OCI-LY7 (cell line): ENCODE measurements at regions not wholly inside any gene's neighbourhood (a gene's known extent, or its start where the extent isn't known, plus 50 kb on each side); places are given as distances from the start of the nearest gene placed in this dataset.
"Not testable (repeated sequence)": the region's sequence is repeated elsewhere in the genome, so short reads cannot be mapped to it uniquely, and the experiment has no call there.

Source experiments
- BruUV-seq: library from RNA; stranded (reverse); fragments of 400-500 nt; replicated peaks from 2 replicates; lab custom pipeline; 2021; lab: Mats Ljungman, UMichigan
- CTCF ChIA-PET: fragments of 300-600 bp; sonication (Branson Sonifier 250); formaldehyde crosslinking; loops from one replicate; lab custom pipeline; 2022; ENCODE audit warnings: antibody characterized with exemption; ENCODE audit not compliant: unreplicated experiment; lab: Charles Lee
- POLR2A ChIA-PET: fragments of 300-600 bp; sonication (Branson Sonifier 250); formaldehyde crosslinking; loops from one replicate; lab custom pipeline; 2022; ENCODE audit warnings: antibody characterized with exemption; lab: Charles Lee
- DNase-seq: peaks from one replicate; pipeline ENCODE4 v3.0.0-alpha.2; 2015; ENCODE audit warnings: low spot score
- H2AFZ ChIP-seq: fragments of 200-600 bp; sonication (generic), shearing (Covaris generic); 2 replicates; pipeline ENCODE4 v1.6.1; 2014; ENCODE audit warnings: mild to moderate bottlenecking, antibody characterized with exemption, low read length, moderate library complexity
- H3K27ac ChIP-seq: fragments of 200-600 bp; sonication (generic); 2 replicates; pipeline ENCODE4 v1.5.1; 2014; ENCODE audit warnings: mixed run types, low read depth, mild to moderate bottlenecking, moderate library complexity, low read length, inconsistent platforms; ENCODE audit not compliant: poor library complexity, severe bottlenecking
- H3K36me3 ChIP-seq: fragments of 200-600 bp; sonication (generic); 2 replicates; pipeline ENCODE4 v1.6.1; 2014; ENCODE audit warnings: mild to moderate bottlenecking, antibody characterized with exemption, low read length, moderate library complexity, mixed read lengths; ENCODE audit not compliant: insufficient read depth
- H3K4me1 ChIP-seq: fragments of 200-600 bp; sonication (generic); 2 replicates; pipeline ENCODE4 v1.5.1; 2014; ENCODE audit warnings: mild to moderate bottlenecking, low read length; ENCODE audit not compliant: insufficient read depth, poor library complexity, severe bottlenecking
- H3K4me2 ChIP-seq: fragments of 200-600 bp; sonication (generic); 2 replicates; pipeline ENCODE4 v1.6.1; 2014; ENCODE audit warnings: mild to moderate bottlenecking, low read length
- H3K4me3 ChIP-seq: fragments of 200-600 bp; sonication (generic); 2 replicates; pipeline ENCODE4 v1.5.1; 2014; ENCODE audit warnings: mild to moderate bottlenecking, low read depth, low read length; ENCODE audit not compliant: poor library complexity, severe bottlenecking
- H3K79me2 ChIP-seq: fragments of 200-600 bp; sonication (generic); 2 replicates; pipeline ENCODE4 v1.6.1; 2016; ENCODE audit warnings: low read depth, mild to moderate bottlenecking, low read length, moderate library complexity, mixed read lengths; ENCODE audit not compliant: insufficient read depth
- H3K9me2 ChIP-seq: fragments of 200-600 bp; sonication (generic); 2 replicates; pipeline ENCODE4 v1.6.1; 2016; ENCODE audit warnings: mild to moderate bottlenecking, low read length, mixed read lengths; ENCODE audit not compliant: insufficient read depth
- H3K9me3 ChIP-seq: fragments of 200-600 bp; sonication (generic); 2 replicates; pipeline ENCODE4 v1.6.1; 2014; ENCODE audit warnings: mild to moderate bottlenecking, mixed run types, low read length, mixed read lengths
- H4K20me1 ChIP-seq: fragments of 200-600 bp; sonication (generic); 2 replicates; pipeline ENCODE4 v1.6.1; 2014; ENCODE audit warnings: mild to moderate bottlenecking, antibody characterized with exemption, low read length, moderate library complexity, mixed read lengths; ENCODE audit not compliant: insufficient read depth
- EZH2phosphoT487 ChIP-seq: fragments of 200-600 bp; sonication (generic); IDR thresholded peaks from 2 replicates; pipeline ENCODE4 v1.6.1; 2018; ENCODE audit warnings: low read depth, borderline replicate concordance, mild to moderate bottlenecking, mixed run types, antibody characterized with exemption, low read length, moderate library complexity, mixed read lengths
- intact Hi-C: fragments of 100-400 bp; cut with micrococcal nuclease; formaldehyde crosslinking; loops from one replicate; pipeline ENCODE4 v1.10.0; 2022; ENCODE audit not compliant: unreplicated experiment
- TF ChIP-seq, protein P1 (sequence below): fragments of 200-600 bp; sonication (generic); conservative IDR thresholded peaks from 2 replicates; pipeline ENCODE4 v1.5.1; 2014; ENCODE audit warnings: mild to moderate bottlenecking, antibody characterized with exemption, low read length, moderate library complexity, mixed read lengths

DNA sequence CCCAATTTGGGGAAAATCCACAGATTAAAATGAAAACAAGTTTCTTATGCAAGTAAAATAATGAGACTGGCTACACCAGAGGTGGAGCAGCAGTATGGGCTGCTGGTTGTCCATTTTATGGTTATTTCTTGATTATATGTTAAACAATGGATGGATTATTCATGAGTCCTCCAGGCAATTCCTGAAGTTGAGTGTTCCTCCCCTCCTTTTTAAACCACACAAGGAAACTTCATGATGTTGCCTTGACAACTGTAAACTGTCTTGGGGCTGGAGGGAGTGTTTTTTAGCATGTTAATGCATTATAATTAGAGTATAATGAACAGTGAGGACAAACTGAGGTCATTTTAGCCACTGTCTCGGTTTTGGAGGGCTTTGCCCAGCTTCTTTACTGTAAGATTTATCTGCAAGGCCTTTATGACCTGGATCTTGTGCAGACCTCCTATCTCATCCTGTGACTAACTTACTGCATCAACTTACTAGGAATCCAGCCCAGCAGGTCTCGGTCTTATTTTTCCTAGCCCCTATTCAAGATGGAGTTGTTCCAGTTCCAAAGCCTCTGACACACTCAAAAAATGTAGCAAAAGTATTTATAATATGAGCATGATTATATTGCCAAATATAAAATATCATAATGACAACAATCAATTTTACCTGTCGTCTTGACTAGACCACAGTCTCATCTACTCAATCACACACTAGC, 534.0 kb downstream of the TMEM121 start:
- no peaks in the 10 kb centered on the region for H3K9me2 ChIP-seq
- H3K4me3 ChIP-seq = no peak overlapping the region
- TF ChIP-seq EZH2phosphoT487 = no peak
- TF ChIP-seq, protein P1, sequence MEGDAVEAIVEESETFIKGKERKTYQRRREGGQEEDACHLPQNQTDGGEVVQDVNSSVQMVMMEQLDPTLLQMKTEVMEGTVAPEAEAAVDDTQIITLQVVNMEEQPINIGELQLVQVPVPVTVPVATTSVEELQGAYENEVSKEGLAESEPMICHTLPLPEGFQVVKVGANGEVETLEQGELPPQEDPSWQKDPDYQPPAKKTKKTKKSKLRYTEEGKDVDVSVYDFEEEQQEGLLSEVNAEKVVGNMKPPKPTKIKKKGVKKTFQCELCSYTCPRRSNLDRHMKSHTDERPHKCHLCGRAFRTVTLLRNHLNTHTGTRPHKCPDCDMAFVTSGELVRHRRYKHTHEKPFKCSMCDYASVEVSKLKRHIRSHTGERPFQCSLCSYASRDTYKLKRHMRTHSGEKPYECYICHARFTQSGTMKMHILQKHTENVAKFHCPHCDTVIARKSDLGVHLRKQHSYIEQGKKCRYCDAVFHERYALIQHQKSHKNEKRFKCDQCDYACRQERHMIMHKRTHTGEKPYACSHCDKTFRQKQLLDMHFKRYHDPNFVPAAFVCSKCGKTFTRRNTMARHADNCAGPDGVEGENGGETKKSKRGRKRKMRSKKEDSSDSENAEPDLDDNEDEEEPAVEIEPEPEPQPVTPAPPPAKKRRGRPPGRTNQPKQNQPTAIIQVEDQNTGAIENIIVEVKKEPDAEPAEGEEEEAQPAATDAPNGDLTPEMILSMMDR = no peak
- no peaks in the 10 kb centered on the region for H3K79me2 ChIP-seq
- no peaks in the 10 kb centered on the region for H3K36me3 ChIP-seq
- no peaks in the 10 kb centered on the region for H4K20me1 ChIP-seq
- no peak overlapping the region for H2AFZ ChIP-seq
- BruUV-seq = no TSS peak
- no peak overlapping the region for H3K4me2 ChIP-seq
- H3K27ac ChIP-seq = no peak overlapping the region
- ChIA-PET CTCF (no interaction called here), POLR2A (no interaction called here)
- H3K9me3 ChIP-seq = no peaks in the 10 kb centered on the region
- intact Hi-C loops = no loop called here
- H3K4me1 ChIP-seq = no peaks in the 10 kb centered on the region
- DNase-seq = no peak

GRCh38 chr14:106061877-106062500, 535.6 kb downstream of the TMEM121 start:
- POLR2A ChIA-PET, H3K4me2 ChIP-seq, H3K27ac ChIP-seq, H3K4me3 ChIP-seq, DNase-seq, H3K36me3 ChIP-seq, intact Hi-C loops, H3K79me2 ChIP-seq, CTCF ChIA-PET, H3K4me1 ChIP-seq, H3K9me3 ChIP-seq, H2AFZ ChIP-seq, H4K20me1 ChIP-seq, H3K9me2 ChIP-seq, BruUV-seq: not testable (repeated sequence)

DNA sequence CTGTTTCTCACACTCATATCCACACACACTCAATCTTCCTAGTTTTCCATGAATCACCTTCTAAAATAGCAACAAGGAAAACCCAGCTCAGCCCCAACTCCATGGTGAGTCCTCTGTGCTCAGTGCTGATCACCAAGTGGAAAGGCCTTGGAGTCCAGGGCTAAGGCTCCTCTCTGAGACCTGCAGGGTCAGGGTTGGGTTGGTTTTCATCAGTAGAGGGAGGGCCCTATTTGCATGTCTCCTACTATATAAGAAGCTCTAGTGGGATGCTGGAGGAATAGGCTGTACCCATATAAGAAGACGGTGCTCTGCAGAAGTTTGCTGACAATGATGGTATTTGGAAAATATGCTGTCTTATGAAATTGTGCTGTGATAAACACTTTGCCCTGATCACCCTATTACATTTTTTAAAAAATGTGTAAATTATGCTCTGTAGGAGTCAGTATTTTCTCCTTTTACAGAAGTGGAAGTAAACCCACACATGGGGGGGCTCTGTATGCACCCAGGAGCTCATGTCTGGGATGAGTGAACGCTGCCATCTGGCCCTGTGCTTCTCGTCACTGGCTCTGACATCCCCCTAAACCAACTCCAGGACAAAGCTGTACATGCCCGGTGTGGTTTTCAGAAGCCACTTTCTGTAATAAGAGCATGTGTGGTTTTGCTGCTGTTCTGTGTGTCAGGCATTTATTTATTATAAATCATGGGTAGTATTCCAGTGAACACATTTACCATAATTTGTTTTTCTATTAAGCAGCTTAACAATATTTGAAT, 536.3 kb downstream of the TMEM121 start:
- TF ChIP-seq, protein P1 = no peak
- no peak for TF ChIP-seq EZH2phosphoT487
- Histone ChIP-seq H3K9me3 (no peaks in the 10 kb centered on the region), H3K4me1 (no peaks in the 10 kb centered on the region), H3K4me2 (no peak overlapping the region), H3K9me2 (no peaks in the 10 kb centered on the region), H4K20me1 (no peaks in the 10 kb centered on the region), H3K27ac (no peak overlapping the region), H3K79me2 (no peaks in the 10 kb centered on the region), H3K4me3 (no peak overlapping the region), H3K36me3 (no peaks in the 10 kb centered on the region), H2AFZ (no peak overlapping the region)
- CTCF ChIA-PET = no interaction called here
- no TSS peak for BruUV-seq
- POLR2A ChIA-PET = no interaction called here
- DNase-seq = no peak
- intact Hi-C loops = no loop called here
